Activated CD8-positive, alpha-beta memory T cell treated with anti-CD3 and anti-CD28 coated beads, Interleukin-2, amount 50 U/mL, for 4 hours (primary cell): ENCODE measurements at regions not wholly inside any gene's neighbourhood (a gene's known extent, or its start where the extent isn't known, plus 50 kb on each side); places are given as distances from the start of the nearest gene placed in this dataset.
"Not testable (repeated sequence)": the region's sequence is repeated elsewhere in the genome, so short reads cannot be mapped to it uniquely, and the experiment has no call there.

Experiments used
- DNase-seq: peaks from one replicate; pipeline ENCODE4 v3.0.0-alpha.2; 2020

GRCh38 chr22:22052548-22053139 is 70.1 kb upstream of the TOP3B start:
- DNase-seq = not testable (repeated sequence)

DNA sequence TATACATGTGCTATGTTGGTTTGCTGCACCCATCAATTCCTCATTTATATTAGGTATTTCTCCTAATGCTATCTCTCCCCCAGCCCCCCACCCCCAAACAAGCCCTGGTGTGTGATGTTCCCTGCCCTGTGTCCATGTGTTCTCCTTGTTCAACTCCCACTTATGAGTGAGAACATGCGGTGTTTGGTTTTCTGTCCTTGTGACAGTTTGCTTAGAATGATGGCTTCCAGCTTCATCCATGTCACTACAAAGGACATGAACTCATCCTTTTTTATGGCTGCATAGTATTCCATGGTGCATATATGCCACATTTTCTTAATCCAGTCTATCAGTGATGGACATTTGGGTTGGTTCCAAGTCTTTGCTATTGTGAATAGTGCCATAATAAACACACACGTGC is 68.4 kb upstream of the TOP3B start:
- DNase-seq = not testable (repeated sequence)

GRCh38 chr22:22050141-22050775 is 67.7 kb upstream of the TOP3B start:
- no peak for DNase-seq

DNA sequence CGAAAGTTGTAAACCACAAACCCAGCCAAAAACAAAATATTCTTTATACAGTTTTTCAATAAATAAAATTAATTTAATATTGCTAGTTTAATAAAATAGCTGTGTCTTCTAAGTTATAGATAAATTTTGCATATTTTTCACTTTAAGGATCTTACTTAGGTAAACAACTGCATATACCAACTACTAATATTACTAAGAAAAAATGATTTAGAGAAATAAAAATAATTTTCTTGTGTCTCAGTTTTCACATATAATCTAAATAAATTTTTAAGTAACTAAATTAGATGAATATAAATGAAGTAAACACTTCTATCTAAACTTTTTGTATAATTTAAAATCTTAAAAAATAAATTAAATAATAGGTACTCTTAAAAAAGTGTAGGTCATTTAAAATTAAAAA is 67.1 kb upstream of the TOP3B start:
- DNase-seq = no peak

DNA sequence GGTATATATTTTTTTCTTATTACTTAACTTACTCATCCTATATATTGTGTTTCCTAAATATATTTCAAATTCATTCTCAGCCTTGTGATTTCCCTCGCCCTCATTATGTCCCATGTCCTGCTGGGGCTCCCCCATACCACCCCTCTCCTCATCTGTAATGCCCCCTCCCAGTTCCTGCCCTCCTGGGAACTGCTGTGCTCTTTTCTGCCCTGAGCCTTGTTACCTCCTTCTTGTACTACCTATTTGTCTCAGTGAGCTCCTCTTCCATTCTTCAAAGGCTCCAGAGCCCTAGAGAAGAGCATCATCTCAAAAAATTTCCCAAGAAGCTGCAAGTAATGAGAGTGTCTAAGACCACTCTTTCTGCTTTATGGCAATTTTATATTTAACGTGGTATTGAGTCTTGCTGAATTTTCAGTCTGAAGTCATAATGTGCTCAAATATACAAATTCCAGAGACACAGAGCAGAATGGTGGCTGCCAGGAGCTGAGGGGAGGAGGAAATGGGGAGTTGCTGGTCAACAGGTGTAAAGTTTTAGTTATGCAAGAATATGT is 66.5 kb upstream of the TOP3B start:
- DNase-seq = no peak

- DNase-seq = no peak
These were observed 65.8 kb upstream of the TOP3B start for GRCh38 chr22:22048318-22048942.

- no peak for DNase-seq
These were observed 65.2 kb upstream of the TOP3B start for GRCh38 chr22:22047776-22048175.

GRCh38 chr22:22047266-22047665 is 64.7 kb upstream of the TOP3B start:
- no peak for DNase-seq

- DNase-seq = no peak
These were observed 63.8 kb upstream of the TOP3B start for GRCh38 chr22:22046370-22046769.

DNA sequence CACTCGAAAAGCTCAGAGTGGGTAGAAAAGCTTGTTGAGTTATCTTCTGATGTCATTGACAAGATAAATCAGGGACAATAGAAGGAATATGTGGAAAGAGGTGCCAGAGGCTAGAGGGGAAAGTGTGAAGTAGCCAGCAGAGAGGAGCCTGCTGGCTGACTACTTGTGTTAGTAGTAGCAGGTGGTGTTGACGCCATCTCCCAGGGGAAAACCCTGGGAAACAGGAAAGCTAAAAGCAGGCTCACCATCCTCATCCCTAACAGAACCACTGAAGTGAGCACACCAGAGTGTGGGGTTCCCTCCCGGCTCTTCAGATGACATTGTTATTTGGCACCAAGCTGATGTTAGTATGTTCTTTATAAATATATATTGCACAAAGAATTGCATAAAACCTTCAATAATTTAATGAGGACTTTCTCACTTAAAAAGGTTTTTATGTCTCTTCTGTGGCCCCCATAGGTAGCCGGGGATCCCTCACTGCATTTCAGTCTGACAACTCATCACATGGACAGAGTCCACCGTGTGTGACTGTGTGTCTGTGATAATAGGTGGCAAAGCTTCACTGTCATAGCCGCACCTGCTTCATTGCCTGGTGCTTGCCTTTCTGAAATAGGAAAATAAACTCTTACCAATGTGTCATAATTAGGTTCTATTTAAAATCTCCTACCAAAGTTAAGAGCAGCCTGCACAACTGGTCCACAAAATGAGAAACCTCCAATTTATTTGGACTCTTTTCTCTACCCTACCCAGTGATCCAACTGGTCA is 63.2 kb upstream of the TOP3B start:
- DNase-seq = no peak

DNA sequence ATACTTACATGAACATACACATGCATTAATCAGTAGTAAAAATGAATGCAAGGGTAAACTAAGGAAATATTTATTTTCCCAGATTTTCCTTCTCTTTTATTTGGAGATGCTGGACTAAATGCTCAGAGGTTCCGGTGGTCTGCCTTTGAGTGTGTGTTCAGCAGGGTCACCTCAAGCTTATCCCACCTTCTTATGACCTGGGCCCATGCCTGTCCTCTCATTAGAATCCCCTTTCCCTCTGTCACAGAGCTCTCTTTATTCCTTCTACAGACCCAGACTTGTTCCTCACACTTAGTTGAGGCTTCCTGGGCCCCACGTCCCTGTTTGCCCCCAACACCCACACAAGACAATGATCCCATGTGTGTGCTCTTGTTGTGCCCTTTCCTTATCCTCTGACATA is 61.6 kb upstream of the TOP3B start:
- no peak for DNase-seq

GRCh38 chr22:22043296-22044078 is 60.9 kb upstream of the TOP3B start:
- DNase-seq = no peak

DNA sequence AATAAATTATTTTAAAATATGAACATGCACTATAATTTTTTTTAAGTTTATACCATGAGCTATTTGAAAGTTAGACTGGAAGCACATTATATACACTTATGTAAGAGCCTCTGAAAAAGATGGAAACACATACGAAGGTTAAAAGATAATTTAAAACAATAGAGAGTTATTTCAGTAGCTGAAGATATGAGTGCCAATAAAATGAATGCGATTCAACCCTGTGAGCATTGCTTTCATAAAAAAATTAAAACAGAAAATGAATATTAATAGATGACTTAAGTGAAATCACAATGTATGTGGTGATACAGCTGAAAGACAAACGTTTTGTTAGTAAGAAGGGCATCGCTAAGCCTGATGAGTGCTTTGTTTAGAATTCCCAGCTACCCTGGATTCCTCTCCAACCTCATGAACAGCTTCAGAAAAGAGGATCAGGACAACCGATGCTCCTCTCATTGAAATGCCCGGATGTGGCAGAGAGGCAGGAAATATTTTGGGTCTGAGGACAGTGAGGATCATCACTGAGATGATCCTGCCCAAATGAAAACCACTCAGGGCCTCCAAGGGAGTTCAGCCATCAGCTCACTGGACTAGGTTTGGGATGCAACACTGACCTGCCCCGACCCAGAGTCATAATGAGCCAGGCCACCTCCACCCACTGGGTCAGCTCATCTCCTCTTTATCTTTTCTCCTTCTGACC is 60.2 kb upstream of the TOP3B start:
- DNase-seq = no peak

- no peak for DNase-seq
These were observed 59.4 kb upstream of the TOP3B start for GRCh38 chr22:22042009-22042408.

- DNase-seq = no peak
These were observed 58.3 kb upstream of the TOP3B start for GRCh38 chr22:22040908-22041307.

DNA sequence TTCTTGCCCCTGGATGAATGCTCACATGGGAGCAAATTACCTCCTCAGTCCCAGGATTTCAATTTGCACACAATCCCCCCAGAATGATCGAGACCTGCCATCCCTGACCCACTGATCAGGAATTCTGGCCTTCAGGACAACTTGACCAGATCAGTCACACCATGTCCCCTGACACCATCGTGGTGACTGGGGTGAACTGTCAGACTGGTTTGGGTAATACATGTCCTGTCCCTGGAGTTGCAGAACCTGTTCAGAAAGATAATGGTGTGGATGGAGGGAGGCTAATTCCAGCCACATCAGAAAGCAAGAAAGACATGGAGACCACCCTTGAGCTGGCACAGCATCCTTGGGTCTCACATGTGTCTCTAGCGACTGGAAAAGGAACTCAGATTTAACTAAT is 57.9 kb upstream of the TOP3B start:
- no peak for DNase-seq

- DNase-seq = no peak
These were observed 56.9 kb upstream of the TOP3B start for GRCh38 chr22:22039286-22040074.

- no peak for DNase-seq
These were observed 55.7 kb upstream of the TOP3B start for GRCh38 chr22:22038178-22038880.

- DNase-seq = no peak
These were observed 55.2 kb upstream of the TOP3B start for GRCh38 chr22:22037740-22038139.

DNA sequence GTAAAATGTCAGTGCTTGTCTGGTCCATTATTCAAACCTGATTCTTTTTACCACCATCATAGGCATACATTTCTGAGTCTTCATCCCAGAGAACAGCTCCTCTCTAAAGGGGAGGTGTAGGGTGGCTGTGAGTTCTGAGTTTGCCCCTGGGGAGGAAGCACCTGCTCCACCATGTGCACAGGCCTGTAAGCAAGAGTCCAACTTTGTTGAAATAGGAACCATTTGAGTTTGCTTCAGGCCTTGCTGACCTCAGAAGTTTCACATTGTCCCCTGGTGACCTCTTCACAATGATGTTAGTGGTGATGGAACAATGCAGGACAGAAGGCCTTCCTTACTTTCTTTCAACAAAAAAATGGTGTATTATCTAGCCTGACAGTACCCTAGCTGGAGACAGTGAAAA is 54.6 kb upstream of the TOP3B start:
- no peak for DNase-seq

GRCh38 chr22:22036588-22036987 is 54.0 kb upstream of the TOP3B start:
- DNase-seq = no peak
